Esophagus (tissue), 2 donors: ENCODE measurements at regions not wholly inside any gene's neighbourhood (a gene's known extent, or its start where the extent isn't known, plus 50 kb on each side); places are given as distances from the start of the nearest gene placed in this dataset.

Experiments
- H3K27ac ChIP-seq, 2 donors: one replicate each; pipeline ENCODE4 v1.5.1; 2013; ENCODE audit warnings: low read depth in 2 of 2, mild to moderate bottlenecking in 2 of 2, inconsistent platforms in 1 of 2, low read length in 1 of 2, moderate library complexity in 1 of 2
- H3K27me3 ChIP-seq, 2 donors: one replicate each; pipeline ENCODE4 v1.6.1; 2013; ENCODE audit warnings: low read length in 2 of 2, control low read depth in 1 of 2, mild to moderate bottlenecking in 1 of 2; ENCODE audit not compliant: insufficient read depth in 2 of 2, control insufficient read depth in 1 of 2
- H3K36me3 ChIP-seq, 2 donors: one replicate each; pipeline ENCODE4 v1.6.1; 2013; ENCODE audit warnings: low read length in 1 of 2; ENCODE audit not compliant: control insufficient read depth in 2 of 2, insufficient read depth in 2 of 2
- H3K4me1 ChIP-seq, 2 donors: one replicate each; pipeline ENCODE4 v1.6.1; 2013; ENCODE audit warnings: low read length in 1 of 2; ENCODE audit not compliant: control insufficient read depth in 2 of 2, insufficient read depth in 2 of 2
- H3K4me3 ChIP-seq, 2 donors: one replicate each; pipeline ENCODE4 v1.5.1; 2013; ENCODE audit warnings: low read length in 2 of 2, mild to moderate bottlenecking in 2 of 2, low read depth in 1 of 2, moderate library complexity in 1 of 2
- H3K9me3 ChIP-seq, 2 donors: one replicate each; pipeline ENCODE4 v1.6.1; 2013; ENCODE audit warnings: mild to moderate bottlenecking in 2 of 2, low read depth in 1 of 2, low read length in 1 of 2, moderate library complexity in 1 of 2; ENCODE audit not compliant: control insufficient read depth in 2 of 2, insufficient read depth in 1 of 2
- WGBS, 2 donors: extraction: QIAGEN DNeasy Blood & Tissue Kit; methylation state at CpG; one replicate each; pipeline ENCODE4 v1.1.7; 2013; 5-methylcytosine and 5-hydroxymethylcytosine counted together
- donor health status: healthy with polysubstance abuse.
- donor health status: Bipolar disorder and iron deficiency.

DNA sequence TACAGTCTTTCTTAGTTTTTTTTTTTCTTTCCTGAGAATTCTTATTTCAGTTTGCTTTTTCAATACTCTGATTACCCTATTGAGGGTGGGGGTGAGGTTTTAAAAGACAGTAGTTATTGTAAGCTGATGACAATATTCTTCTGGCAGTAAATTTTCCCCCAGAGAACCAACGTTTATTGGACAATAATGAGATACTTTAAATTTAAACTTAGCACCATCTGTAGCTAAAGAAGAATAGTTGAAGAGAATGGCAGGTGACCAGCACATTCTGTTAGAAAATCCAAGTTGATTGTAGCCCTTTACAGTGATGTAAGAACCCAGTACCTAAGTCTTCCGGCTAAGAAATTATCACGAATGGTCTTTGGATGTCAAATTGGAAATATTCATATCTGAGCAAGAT lies 364.6 kb upstream of the LYPLAL1 start:
- 83% methylated on average over 3 of the region's 3 CpGs for WGBS, 2 donors
- Histone ChIP-seq H3K36me3 (no peaks in the 10 kb centered on the region), H3K27ac (no peak overlapping the region)

GRCh38 chr1:218809625-218810024 lies 364.1 kb upstream of the LYPLAL1 start:
- Histone ChIP-seq H3K27ac (no peak overlapping the region), H3K4me3 (no peak overlapping the region), H3K4me1 (no peaks in the 10 kb centered on the region), H3K27me3 (no peaks in the 10 kb centered on the region), H3K36me3 (no peaks in the 10 kb centered on the region), H3K9me3 (no peaks in the 10 kb centered on the region)
- 93 to 95% methylated on average over 1 of the region's 1 CpG for WGBS, 2 donors

More for the DNA sequence above, 364.6 kb upstream of the LYPLAL1 start:
- Histone ChIP-seq H3K27me3 (no peaks in the 10 kb centered on the region), H3K4me3 (no peak overlapping the region), H3K9me3 (no peaks in the 10 kb centered on the region), H3K4me1 (no peaks in the 10 kb centered on the region)

DNA sequence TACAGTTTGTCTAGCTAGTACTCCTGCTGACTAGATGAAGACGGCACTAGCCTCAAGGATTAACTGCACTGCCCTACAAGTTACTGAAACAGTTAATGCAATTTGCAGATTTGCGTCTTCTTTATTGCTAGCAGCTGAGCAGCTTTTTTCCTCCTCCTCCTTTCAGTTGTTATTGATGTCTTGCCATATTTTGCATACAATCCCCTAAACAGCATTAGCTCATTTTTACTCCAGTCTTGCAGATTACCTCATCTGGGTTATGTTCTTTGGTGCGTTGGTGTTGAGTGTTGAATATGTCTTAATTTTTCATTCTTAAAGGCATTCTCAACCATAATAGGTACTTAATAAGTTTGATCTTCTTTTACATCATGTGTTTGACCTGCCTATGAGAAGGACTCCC lies 363.4 kb upstream of the LYPLAL1 start:
- H3K4me1 ChIP-seq: no peaks in the 10 kb centered on the region
- no peaks in the 10 kb centered on the region for H3K36me3 ChIP-seq
- no peak overlapping the region for H3K4me3 ChIP-seq
- H3K27me3 ChIP-seq: no peaks in the 10 kb centered on the region
- H3K27ac ChIP-seq: no peak overlapping the region
- H3K9me3 ChIP-seq: no peaks in the 10 kb centered on the region
- WGBS, 2 donors: 78 to 80% methylated on average over 3 of the region's 3 CpGs

GRCh38 chr1:218811497-218811896 lies 362.2 kb upstream of the LYPLAL1 start:
- H3K4me3 ChIP-seq: no peak overlapping the region
- no peaks in the 10 kb centered on the region for H3K27me3 ChIP-seq
- WGBS, 2 donors: 29 to 43% methylated on average over 1 of the region's 1 CpG
- H3K9me3 ChIP-seq: no peaks in the 10 kb centered on the region
- no peaks in the 10 kb centered on the region for H3K4me1 ChIP-seq
- H3K27ac ChIP-seq: no peak overlapping the region
- H3K36me3 ChIP-seq: no peaks in the 10 kb centered on the region

- Histone ChIP-seq H3K27me3 (no peaks in the 10 kb centered on the region), H3K27ac (no peak overlapping the region), H3K4me1 (no peaks in the 10 kb centered on the region), H3K9me3 (no peaks in the 10 kb centered on the region), H3K36me3 (no peaks in the 10 kb centered on the region), H3K4me3 (no peak overlapping the region)
- WGBS, 2 donors: 72 to 87% methylated on average over 6 of the region's 6 CpGs
These were observed 361.3 kb upstream of the LYPLAL1 start for GRCh38 chr1:218812360-218812759.

DNA sequence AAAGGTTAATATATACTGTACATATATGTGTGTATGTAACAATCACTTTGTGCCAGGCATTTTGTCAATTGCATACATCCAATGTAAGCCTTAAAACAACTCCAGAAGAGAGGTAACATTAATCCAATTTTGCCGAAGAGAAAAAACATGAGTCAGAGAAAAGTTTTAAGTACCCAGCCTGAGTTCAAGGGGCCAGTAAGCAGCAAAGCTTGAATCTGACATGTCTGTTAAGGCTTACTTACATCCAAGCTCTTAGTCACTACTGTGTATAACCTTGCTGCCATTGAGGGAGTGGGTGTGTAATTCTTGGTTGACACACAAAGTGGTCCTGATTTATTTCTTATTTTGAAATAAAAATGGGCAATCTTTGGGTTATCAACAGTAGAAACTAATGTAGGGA lies 360.4 kb upstream of the LYPLAL1 start:
- WGBS, 2 donors: 54 to 58% methylated on average over 1 of the region's 1 CpG
- Histone ChIP-seq H3K27ac (no peak overlapping the region), H3K4me3 (no peak overlapping the region), H3K4me1 (no peaks in the 10 kb centered on the region), H3K9me3 (no peaks in the 10 kb centered on the region), H3K27me3 (no peaks in the 10 kb centered on the region), H3K36me3 (no peaks in the 10 kb centered on the region)

GRCh38 chr1:218815076-218815475 lies 358.6 kb upstream of the LYPLAL1 start:
- no peaks in the 10 kb centered on the region for H3K9me3 ChIP-seq
- H3K4me3 ChIP-seq: no peak overlapping the region
- no peaks in the 10 kb centered on the region for H3K27me3 ChIP-seq
- WGBS, 2 donors: 77 to 83% methylated on average over 2 of the region's 2 CpGs
- no peaks in the 10 kb centered on the region for H3K4me1 ChIP-seq
- H3K36me3 ChIP-seq: no peaks in the 10 kb centered on the region
- H3K27ac ChIP-seq: no peak overlapping the region

GRCh38 chr1:218817071-218817470 lies 356.6 kb upstream of the LYPLAL1 start:
- Histone ChIP-seq H3K4me3 (no peak overlapping the region), H3K9me3 (no peaks in the 10 kb centered on the region), H3K36me3 (no peaks in the 10 kb centered on the region), H3K27ac (no peak overlapping the region), H3K4me1 (no peaks in the 10 kb centered on the region), H3K27me3 (no peaks in the 10 kb centered on the region)
- WGBS, 2 donors: 69% methylated on average over 4 of the region's 4 CpGs

GRCh38 chr1:218817691-218818465 lies 355.8 kb upstream of the LYPLAL1 start:
- Histone ChIP-seq H3K4me3 (no peak overlapping the region), H3K9me3 (no peaks in the 10 kb centered on the region), H3K27ac (no peak overlapping the region), H3K27me3 (no peaks in the 10 kb centered on the region), H3K4me1 (no peaks in the 10 kb centered on the region), H3K36me3 (no peaks in the 10 kb centered on the region)
- WGBS, 2 donors: 62 to 69% methylated on average over 8 of the region's 8 CpGs

DNA sequence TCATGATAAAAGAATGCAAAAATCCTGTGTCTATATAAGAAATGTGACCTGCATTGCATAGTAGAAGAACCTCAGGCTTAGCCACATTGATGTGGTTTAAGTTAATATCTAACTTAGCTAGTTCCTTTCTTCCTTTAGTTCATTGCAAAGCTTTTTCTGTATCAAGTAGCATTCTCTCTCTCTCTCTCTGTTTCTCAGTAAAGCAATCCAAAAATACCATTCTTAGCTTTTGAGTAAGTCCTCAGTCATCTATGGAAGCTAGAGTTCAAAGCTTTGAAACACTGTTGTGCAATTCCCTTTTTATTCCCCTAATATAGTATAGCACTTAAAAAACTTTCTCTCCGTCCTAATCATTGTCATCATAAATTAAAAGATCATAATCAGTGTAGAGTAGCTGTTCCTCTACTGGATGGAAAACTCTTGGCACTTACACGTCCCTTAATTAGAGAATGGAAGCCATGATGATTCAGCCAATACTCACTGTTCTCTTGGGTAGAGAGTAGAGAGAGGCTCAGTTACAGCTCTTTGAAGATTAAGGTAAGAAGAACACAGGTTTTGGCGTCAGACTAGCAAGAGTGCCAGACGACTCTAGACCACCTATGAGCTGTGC lies 350.3 kb upstream of the LYPLAL1 start:
- Histone ChIP-seq H3K4me3 (no peak overlapping the region), H3K27ac (no peak overlapping the region), H3K36me3 (no peaks in the 10 kb centered on the region), H3K4me1 (no peaks in the 10 kb centered on the region), H3K9me3 (no peaks in the 10 kb centered on the region), H3K27me3 (no peaks in the 10 kb centered on the region)
- WGBS, 2 donors: 56 to 64% methylated on average over 4 of the region's 4 CpGs
